Suprapubic skin (tissue), 4 donors: ENCODE measurements at regions not wholly inside any gene's neighbourhood (a gene's known extent, or its start where the extent isn't known, plus 50 kb on each side); places are given as distances from the start of the nearest gene placed in this dataset.

ENCODE experiments used
- CTCF ChIP-seq, 2 donors: fragments of 200-600 bp in 1 of 2; fragments of 450-650 bp in 1 of 2; sonication (generic) in 1 of 2; IDR thresholded peaks; one replicate each; pipeline ENCODE4 v1.5.1; 2016 to 2019; ENCODE audit warnings: antibody characterized with exemption in 2 of 2, mild to moderate bottlenecking in 1 of 2, moderate library complexity in 1 of 2
- EP300 ChIP-seq: sonication (generic); formaldehyde crosslinking; IDR thresholded peaks from one replicate; pipeline ENCODE4 v1.6.1; 2017; ENCODE audit warnings: antibody characterized with exemption
- POLR2A ChIP-seq, 2 donors: fragments of 450-650 bp; IDR thresholded peaks; one replicate each; pipeline ENCODE4 v1.6.1; 2017; ENCODE audit warnings: antibody characterized with exemption in 2 of 2, mild to moderate bottlenecking in 2 of 2, moderate library complexity in 2 of 2
- POLR2AphosphoS5 ChIP-seq, 3 donors: sonication (generic); formaldehyde crosslinking; IDR thresholded peaks; one replicate each; pipeline ENCODE4 v1.6.1; 2017; ENCODE audit warnings: antibody characterized with exemption in 3 of 3

DNA sequence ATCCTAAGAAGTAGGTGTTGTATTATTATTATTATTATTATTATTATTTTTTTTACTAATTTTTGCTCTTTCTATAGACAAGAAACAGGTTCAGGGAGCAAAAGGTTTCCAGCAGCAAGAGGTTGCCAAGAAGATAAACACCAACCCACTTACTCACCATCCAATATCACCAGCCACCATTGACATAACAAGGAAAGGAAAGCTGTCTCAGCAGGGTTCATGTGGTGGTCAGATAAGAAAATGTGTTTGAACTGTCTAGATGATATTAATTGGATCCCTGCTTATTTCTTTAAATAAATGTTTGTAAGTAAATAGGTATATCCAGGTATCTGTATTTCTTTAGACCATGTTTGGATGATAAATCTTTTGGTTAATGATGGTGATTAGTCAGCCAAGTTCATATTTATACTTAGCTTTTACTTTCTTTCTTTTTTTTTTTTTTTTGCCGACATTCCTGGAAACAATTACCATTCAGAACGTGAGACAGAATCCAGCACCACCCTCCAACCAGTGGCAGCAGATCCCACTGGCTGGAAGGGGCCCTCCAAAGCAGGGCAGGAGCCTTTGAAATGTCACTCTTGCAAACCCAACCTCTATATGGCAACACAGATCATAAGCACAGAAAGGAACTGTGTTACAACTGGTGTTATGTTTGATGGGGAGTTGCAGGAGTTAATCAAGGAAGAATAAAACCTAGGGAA is 139.2 kb upstream of the ECI2 start:
- TF ChIP-seq CTCF (IDR thresholded peaks at IDR 0.05): no peak
- TF ChIP-seq POLR2AphosphoS5 (IDR thresholded peaks at IDR 0.05): no peak
- TF ChIP-seq POLR2A (IDR thresholded peaks at IDR 0.05): no peak
- TF ChIP-seq EP300: no peak
